GM15510 (cell line): ENCODE measurements at regions not wholly inside any gene's neighbourhood (a gene's known extent, or its start where the extent isn't known, plus 50 kb on each side); places are given as distances from the start of the nearest gene placed in this dataset.

ENCODE experiments used
- POLR2A ChIP-seq: IDR thresholded peaks from 3 replicates; pipeline ENCODE4 v1.6.1; 2011; ENCODE audit warnings: borderline replicate concordance; ENCODE audit not compliant: insufficient read length; ENCODE audit errors: extremely low read depth

DNA sequence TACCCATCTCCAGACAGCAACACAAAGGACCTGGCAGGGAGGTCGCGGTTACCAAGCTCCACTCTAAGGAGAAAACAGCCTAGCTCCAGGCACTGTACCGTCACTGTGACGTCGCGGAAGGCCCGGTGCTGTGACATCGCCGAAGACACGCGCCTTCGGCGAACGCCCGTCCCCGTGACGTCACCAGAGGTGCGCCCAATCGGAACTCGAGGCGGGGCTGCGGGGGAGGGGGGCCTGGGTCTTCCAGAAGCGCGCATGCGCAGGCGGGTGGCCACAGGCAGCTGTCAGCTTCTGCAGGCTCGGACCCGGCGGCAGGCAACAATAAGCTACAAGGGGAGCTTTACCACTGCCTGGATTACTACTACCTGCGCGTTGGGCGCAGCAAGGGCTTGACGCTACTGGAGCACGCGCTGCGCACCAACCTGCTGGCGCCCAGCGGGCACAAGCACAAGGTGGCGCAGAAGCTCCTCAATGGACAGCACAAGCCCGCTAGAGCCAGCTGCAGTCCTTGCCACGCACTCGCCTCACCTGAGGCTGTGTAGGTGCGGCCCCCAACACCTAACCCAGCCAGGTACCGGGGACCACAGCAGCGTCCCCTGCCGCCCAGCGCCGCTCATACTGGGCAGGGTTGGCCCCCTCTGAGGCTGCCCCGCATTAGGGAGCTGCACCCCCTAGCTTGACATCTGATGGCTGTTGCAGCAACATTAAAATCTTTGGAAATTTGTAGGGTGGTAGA lies 208.4 kb downstream of the TPST1 start:
- no peak for TF ChIP-seq POLR2A

DNA sequence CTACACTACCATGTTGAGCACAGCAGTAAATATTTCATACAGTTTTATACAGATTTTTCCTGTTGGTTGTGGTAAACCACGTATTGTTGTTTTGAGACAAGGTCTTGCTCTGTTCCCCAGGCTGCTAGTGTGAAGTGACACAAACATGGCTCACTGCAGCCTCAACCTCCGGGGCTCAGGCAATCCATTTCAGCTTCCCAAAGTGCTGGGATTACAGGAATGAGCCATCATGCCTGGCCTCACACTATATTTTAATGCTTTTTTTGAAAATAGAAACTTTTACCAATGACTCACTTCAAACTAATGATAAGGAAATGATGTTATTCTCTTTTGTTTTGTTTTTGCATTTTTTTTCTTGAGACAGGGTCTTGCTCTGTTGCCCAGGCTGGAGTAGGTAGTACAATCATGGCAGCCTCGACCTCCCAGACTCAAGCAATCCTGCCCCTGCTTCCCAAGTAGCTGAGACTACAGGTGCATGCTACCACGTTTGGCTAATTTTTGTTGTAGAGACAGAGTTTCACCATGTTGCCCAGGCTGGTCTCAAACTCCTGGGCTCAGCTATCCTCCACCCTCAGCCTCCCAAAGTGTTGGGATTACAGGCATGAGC lies 210.6 kb downstream of the TPST1 start:
- no peak for TF ChIP-seq POLR2A

DNA sequence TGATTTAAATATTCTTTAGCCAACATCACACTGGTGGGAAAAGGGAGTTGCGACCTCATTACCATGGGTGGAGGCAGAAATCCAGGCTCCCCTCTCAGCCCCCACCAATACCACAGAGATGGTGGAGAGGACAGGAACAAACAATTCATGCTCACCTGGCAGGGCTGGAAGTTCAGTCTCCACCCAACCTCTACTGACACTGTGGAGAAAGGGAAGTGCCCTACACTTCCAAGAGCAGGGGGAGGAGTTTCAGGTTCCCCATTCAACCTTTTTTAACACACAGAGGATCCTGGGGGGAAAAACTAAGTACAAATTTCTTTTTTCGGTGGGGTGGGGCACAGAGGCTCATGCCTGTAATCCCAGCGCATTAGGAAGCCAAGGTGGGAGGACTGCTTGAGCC lies 210.1 kb upstream of the KCTD7 start:
- no peak for TF ChIP-seq POLR2A

DNA sequence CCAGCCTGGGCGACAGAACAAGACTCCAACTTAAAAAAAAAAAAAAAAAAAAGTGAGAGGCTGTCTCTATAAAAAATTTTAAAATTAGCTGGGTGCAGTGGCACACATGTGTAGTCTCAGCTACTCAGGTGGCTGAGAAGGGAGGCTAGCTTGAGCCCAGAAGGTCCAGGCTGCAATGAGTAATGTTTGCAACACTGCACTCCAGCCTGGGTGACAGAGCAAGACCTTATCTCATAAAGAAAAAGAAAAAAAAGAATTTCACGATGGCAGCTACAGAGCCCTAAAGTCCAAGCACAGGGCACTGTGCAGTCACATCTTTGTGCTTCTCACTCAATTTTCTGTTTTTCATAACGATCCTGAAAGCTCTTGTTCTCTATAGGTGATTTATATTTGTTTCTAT lies 209.5 kb upstream of the KCTD7 start:
- TF ChIP-seq POLR2A: no peak

DNA sequence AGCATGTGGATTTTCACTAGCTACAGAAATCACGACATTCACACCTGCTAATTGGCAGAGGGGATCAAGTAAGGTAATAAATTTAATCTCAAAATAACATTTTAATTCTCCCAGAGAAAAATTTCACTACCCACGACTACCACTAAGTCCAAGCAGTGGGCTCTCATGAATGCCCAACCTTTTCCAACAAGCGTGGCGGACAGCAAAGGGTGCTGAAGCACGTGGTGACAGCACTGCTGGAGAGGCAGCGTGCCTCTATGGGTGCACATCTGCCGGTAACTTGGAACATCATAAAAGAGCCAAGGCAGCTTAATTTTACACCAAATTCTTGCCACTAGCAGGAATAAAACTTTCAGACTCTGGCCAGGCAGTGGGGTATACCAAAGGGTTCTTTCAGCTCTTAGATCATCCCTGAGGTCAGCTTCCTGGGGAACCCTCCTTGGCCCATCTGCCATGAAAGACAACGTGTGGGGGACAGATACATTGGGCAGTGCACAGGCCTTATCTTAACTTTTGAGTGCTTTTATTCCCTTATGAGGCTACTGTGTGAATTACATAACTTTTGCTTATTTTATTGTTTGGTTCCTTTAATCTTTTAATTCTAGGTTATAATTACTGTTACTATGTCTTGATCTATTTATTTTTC lies 206.7 kb upstream of the KCTD7 start:
- no peak for TF ChIP-seq POLR2A

DNA sequence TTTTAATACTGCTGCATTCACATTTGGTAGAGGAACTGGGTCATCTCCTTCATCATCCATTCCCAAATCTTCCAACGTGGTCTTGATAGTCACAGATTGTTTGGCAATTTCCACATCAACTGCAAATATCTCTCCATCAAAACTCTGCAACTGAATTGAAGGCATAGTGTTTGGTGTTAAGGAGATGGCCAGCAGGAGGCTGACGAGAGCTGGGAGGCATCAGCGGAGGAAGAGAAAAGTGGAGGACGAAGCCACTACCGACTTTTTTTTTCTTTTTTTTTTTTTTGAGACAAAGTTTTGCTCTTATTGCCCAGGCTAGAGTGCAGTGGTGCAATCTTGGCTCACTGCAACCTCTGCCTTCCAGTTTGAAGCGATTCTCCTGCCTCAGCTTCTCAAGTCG lies 205.0 kb upstream of the KCTD7 start:
- TF ChIP-seq POLR2A: no peak

DNA sequence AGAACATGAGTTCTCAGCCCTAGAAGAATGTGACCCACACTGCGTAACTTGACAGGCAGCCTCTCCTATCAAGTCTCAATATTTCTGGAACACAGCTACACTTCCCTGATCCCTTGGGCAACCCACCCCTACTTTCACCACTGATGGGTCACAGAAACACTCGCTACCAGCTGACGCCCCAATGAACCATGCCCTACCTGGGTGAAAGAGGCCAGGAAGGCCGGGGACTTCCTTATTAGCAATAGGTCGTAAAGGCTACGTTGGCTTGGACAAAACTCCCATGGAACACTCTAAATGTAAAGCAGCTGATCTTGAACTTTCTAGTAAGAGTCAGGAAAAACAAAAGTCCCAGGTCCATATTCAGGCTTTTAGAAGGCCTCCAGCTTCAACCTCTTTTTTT lies 202.3 kb upstream of the KCTD7 start:
- no peak for TF ChIP-seq POLR2A

DNA sequence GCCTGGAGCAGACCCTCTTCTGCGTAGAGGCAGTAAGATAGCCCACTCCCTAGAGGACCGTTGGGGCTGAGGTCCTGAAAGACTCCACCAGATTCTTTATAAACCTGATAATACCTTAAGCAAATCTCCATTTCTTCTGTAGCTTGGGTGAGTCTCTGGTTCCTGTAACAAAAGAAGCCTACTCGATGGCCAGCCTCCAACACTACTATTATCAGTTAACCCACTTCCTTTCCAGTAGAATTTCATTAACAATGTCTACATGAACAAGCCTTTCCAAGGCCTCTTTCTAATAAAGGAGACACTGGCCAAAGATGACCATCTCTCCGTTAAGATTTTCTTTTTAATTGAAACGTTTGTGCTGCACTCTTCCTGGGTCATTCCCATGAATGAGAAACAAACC lies 201.7 kb upstream of the KCTD7 start:
- TF ChIP-seq POLR2A: no peak

DNA sequence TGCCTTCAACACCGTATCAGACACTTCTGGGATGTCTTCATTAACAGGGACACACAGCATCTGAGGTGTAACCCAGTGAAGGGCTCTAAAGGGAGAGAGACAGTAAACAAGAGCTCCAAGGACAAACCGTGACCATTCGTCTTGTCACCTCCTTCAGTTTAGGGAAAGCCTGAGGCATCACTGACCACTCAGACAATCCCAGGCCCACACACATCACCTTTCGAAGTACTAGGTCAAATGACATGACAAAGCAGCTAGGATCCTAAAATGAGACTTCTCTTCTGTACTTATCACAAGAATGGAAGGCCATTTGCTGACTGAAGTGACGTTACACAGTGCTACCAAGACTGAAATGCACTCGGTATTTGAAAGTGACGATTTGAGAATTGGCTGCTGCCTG lies 200.7 kb upstream of the KCTD7 start:
- TF ChIP-seq POLR2A: no peak

DNA sequence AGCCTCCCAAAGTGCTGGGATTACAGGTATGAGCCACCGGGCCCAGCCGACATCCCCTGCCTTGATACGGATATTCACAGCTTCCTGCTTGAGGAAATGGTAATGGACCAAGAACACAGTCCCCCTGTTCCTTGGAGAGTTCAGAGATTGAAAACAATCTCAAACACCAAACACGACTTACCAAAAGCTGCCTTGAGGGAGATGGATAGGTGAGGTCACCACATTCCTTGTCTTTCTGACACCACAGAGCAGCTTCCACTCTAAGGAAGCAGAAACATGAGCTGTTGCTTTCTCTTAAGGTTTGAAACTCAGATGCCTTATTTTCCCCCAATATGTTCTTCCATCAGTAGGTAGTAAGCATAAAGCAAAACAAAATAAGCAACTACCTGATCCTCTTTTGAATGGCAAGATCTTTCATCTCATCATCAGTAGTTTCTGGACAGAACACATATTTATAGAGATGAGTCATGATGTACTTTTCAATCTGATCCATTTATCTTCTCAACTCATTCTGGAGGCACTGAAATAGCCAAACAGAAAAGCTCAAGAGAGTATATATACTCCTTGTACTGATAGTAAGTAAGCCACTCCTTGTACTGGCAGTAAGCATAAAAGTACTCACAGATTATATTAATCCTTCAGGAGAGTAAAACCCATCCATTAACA lies 199.1 kb upstream of the KCTD7 start:
- TF ChIP-seq POLR2A: no peak

DNA sequence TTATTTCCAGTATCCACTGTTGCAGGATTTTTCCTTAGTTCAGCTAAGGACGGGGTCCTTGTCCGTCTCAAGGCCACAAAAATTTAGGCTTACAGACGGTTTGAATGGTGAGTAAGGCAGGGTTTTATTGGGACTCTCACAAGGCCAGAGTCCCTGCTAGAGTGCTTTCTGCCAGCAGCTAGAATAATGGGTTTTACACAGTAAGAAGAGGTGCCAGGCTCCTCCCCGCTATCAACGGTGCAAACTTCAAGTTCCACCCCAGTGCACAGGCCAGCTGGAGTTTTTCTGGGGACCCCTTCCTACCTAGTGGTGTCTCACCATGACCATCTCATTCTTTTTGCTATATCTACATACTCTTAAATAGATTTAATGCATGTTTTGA lies 198.5 kb upstream of the KCTD7 start:
- no peak for TF ChIP-seq POLR2A

DNA sequence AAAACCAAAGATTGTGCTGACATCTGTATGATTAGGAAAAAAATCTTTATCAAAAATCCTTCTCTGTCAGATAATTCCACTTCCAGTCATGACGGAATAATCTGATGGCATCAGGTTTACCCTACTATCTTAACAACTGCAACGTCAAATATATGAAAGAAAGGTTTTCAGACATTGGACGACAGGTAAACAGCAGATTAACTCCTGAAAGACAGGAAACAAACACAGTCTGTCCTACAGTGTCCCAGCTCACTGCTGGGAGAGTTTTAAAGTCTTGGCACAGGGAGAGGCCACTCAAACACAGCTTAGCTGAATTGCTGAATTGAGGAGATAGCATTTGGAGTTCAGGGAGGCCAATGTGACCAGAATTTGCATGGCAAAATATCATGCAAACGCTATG lies 186.3 kb upstream of the KCTD7 start:
- TF ChIP-seq POLR2A: no peak

DNA sequence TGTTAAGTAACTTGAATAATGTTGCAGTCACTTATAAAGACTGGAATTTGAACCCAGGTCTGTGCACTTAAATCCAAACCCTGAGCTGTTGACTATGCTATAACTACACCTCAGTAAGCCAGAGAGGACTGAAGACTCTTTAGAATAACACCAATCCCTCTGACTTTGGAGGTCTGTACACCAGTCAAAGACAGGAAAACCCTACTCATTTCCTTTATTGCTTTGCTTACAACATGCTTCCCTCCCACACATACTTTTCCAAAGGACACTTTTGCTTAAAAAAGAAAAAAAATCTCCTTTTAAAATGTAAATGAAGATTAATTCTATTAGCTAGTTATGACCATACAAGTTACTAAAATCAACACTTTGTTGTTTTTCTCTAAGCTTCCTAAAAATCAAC lies 184.7 kb upstream of the KCTD7 start:
- TF ChIP-seq POLR2A: no peak

DNA sequence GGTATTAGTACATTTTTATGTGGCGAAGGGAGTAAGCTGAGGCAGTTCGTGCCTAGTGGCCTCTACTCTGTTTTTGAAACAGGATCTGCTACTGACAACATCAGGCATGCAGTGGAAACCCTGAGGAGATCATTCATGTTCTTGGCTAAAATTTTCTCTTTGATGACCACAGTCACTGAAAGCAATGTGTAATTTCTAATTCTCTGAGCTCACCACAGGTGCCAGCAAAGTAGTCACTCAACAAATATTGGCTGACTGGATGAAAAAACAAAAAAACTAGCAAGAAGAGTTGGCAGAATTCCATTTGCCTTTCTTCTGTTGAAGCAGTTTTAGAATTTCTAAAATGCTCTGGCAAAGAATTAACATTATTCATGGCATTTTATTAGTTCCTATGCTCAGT lies 176.5 kb upstream of the KCTD7 start:
- TF ChIP-seq POLR2A: no peak

DNA sequence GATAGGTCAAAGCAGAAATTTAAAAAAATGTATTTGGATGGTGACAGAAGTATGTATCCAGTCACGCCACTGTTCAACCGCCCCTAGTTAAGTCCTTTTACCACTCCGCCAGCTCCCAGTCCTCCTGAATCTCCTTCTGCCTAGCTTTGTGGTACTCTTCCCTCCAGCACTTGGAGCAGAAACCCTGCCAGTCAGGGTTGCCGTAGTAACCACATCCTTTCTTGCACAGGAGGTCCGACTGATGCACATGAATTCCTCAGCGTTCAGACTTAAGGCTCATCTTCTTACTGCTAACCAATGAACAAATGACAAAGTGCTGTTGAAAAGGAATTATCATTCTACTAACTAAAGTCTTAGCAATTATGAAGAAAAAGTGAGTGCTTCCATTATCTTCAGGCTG lies 175.3 kb upstream of the KCTD7 start:
- TF ChIP-seq POLR2A: no peak
